GM12878 (cell line): ENCODE measurements at regions not wholly inside any gene's neighbourhood (a gene's known extent, or its start where the extent isn't known, plus 50 kb on each side); places are given as distances from the start of the nearest gene placed in this dataset.
"Not testable (repeated sequence)": the region's sequence is repeated elsewhere in the genome, so short reads cannot be mapped to it uniquely, and the experiment has no call there.

Experiments used
- CBX5 ChIP-seq: sonication (generic); IDR thresholded peaks from 2 replicates; pipeline ENCODE4 v1.6.1; 2016; ENCODE audit warnings: low read depth, moderate library complexity, mild to moderate bottlenecking, inconsistent platforms
- ESRRA ChIP-seq: IDR thresholded peaks from 2 replicates; pipeline ENCODE4 v1.6.1; 2012; ENCODE audit warnings: mild to moderate bottlenecking, low read length, improper control_type of control experiment
- EZH2 ChIP-seq: IDR thresholded peaks from 2 replicates; pipeline ENCODE4 v1.6.1; 2012; ENCODE audit warnings: low read depth, mild to moderate bottlenecking, control low read depth, inconsistent platforms, low read length, borderline replicate concordance; ENCODE audit not compliant: control insufficient read depth
- KDM1A ChIP-seq: fragments of 200-600 bp; sonication (generic); IDR thresholded peaks from 2 replicates; pipeline ENCODE4 v1.6.1; 2016; ENCODE audit warnings: borderline replicate concordance
- MYC ChIP-seq: IDR thresholded peaks from 2 replicates; pipeline ENCODE4 v1.6.1; 2011; ENCODE audit warnings: mild to moderate bottlenecking, low read length, moderate library complexity, inconsistent platforms; ENCODE audit not compliant: insufficient read depth, insufficient replicate concordance, insufficient read length, severe bottlenecking
- POLR2A ChIP-seq: IDR thresholded peaks from 2 replicates; pipeline ENCODE4 v1.6.1; 2011; ENCODE audit warnings: low read depth, mild to moderate bottlenecking, low read length
- YBX1 ChIP-seq: fragments of 450-650 bp; IDR thresholded peaks from 2 replicates; pipeline ENCODE4 v1.6.1; 2016; ENCODE audit warnings: antibody characterized with exemption
- TF ChIP-seq, protein P1 (sequence below): IDR thresholded peaks from 2 replicates; pipeline ENCODE4 v1.6.1; 2011; ENCODE audit warnings: borderline replicate concordance, low read depth, mild to moderate bottlenecking, moderate library complexity, low read length; ENCODE audit not compliant: insufficient read depth, poor library complexity, severe bottlenecking
- TF ChIP-seq, protein P2 (sequence below): fragments of 450-650 bp; IDR thresholded peaks from 2 replicates; pipeline ENCODE4 v1.6.1; 2017; ENCODE audit warnings: mild to moderate bottlenecking
- TF ChIP-seq, protein P3 (sequence below), 3 experiments: IDR thresholded peaks in 2 of 3; conservative IDR thresholded peaks in 1 of 3; 2 replicates each; pipeline ENCODE4 v1.5.1; 2011; ENCODE audit warnings: low read depth in 3 of 3, low read length in 3 of 3, mild to moderate bottlenecking in 3 of 3, control low read depth in 2 of 3, moderate library complexity in 2 of 3, inconsistent platforms in 1 of 3, mixed read lengths in 1 of 3; ENCODE audit not compliant: control insufficient read depth in 2 of 3, insufficient read depth in 1 of 3; ENCODE audit errors: extremely low read depth in 1 of 3
- TF ChIP-seq, protein P4 (sequence below): fragments of 450-650 bp; IDR thresholded peaks from 2 replicates; pipeline ENCODE4 v1.6.1; 2017; ENCODE audit warnings: antibody characterized with exemption, mild to moderate bottlenecking, moderate library complexity
- TF ChIP-seq, protein P5 (sequence below): IDR thresholded peaks from 2 replicates; pipeline ENCODE4 v1.6.1; 2012; ENCODE audit warnings: mild to moderate bottlenecking, low read depth, low read length
- TF ChIP-seq, protein P6 (sequence below): IDR thresholded peaks from 2 replicates; pipeline ENCODE4 v1.6.1; 2012; ENCODE audit warnings: low read depth, low read length, improper control_type of control experiment

DNA sequence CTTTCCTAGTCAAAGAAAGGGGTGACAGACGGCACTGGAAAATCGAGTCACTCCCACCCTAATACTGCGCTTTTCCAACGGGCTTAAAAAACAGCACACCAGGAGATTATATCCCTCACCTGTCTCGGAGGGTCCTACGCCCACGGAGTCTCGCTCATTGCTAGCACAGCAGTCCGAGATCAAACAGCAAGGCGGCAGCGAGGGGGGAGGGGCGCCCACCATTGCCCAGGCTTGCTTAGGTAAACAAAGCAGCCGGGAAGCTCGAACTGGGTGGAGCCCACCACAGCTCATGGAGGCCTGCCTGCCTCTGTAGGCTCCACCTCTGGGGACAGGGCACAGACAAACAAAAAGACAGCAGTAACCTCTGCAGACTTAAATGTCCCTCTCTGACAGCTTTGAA, 280.7 kb downstream of the TFAP2A start:
- TF ChIP-seq, protein P1, sequence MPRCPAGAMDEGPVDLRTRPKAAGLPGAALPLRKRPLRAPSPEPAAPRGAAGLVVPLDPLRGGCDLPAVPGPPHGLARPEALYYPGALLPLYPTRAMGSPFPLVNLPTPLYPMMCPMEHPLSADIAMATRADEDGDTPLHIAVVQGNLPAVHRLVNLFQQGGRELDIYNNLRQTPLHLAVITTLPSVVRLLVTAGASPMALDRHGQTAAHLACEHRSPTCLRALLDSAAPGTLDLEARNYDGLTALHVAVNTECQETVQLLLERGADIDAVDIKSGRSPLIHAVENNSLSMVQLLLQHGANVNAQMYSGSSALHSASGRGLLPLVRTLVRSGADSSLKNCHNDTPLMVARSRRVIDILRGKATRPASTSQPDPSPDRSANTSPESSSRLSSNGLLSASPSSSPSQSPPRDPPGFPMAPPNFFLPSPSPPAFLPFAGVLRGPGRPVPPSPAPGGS = not testable (repeated sequence)
- TF ChIP-seq EZH2, ESRRA, POLR2A, YBX1, CBX5, MYC, KDM1A: not testable (repeated sequence)
- TF ChIP-seq, protein P2, sequence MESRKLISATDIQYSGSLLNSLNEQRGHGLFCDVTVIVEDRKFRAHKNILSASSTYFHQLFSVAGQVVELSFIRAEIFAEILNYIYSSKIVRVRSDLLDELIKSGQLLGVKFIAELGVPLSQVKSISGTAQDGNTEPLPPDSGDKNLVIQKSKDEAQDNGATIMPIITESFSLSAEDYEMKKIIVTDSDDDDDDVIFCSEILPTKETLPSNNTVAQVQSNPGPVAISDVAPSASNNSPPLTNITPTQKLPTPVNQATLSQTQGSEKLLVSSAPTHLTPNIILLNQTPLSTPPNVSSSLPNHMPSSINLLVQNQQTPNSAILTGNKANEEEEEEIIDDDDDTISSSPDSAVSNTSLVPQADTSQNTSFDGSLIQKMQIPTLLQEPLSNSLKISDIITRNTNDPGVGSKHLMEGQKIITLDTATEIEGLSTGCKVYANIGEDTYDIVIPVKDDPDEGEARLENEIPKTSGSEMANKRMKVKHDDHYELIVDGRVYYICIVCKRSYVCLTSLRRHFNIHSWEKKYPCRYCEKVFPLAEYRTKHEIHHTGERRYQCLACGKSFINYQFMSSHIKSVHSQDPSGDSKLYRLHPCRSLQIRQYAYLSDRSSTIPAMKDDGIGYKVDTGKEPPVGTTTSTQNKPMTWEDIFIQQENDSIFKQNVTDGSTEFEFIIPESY = not testable (repeated sequence)
- TF ChIP-seq, protein P3, sequence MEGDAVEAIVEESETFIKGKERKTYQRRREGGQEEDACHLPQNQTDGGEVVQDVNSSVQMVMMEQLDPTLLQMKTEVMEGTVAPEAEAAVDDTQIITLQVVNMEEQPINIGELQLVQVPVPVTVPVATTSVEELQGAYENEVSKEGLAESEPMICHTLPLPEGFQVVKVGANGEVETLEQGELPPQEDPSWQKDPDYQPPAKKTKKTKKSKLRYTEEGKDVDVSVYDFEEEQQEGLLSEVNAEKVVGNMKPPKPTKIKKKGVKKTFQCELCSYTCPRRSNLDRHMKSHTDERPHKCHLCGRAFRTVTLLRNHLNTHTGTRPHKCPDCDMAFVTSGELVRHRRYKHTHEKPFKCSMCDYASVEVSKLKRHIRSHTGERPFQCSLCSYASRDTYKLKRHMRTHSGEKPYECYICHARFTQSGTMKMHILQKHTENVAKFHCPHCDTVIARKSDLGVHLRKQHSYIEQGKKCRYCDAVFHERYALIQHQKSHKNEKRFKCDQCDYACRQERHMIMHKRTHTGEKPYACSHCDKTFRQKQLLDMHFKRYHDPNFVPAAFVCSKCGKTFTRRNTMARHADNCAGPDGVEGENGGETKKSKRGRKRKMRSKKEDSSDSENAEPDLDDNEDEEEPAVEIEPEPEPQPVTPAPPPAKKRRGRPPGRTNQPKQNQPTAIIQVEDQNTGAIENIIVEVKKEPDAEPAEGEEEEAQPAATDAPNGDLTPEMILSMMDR (IDR thresholded peaks at IDR 0.05 in 2 of 3, conservative IDR thresholded peaks at IDR 0.05 in 1 of 3; ENCODE audit: control insufficient read depth in 2 of 3, extremely low read depth in 1 of 3, insufficient read depth in 1 of 3, low read depth in 3 of 3, low read length in 3 of 3) = not testable (repeated sequence)
- TF ChIP-seq, protein P4, sequence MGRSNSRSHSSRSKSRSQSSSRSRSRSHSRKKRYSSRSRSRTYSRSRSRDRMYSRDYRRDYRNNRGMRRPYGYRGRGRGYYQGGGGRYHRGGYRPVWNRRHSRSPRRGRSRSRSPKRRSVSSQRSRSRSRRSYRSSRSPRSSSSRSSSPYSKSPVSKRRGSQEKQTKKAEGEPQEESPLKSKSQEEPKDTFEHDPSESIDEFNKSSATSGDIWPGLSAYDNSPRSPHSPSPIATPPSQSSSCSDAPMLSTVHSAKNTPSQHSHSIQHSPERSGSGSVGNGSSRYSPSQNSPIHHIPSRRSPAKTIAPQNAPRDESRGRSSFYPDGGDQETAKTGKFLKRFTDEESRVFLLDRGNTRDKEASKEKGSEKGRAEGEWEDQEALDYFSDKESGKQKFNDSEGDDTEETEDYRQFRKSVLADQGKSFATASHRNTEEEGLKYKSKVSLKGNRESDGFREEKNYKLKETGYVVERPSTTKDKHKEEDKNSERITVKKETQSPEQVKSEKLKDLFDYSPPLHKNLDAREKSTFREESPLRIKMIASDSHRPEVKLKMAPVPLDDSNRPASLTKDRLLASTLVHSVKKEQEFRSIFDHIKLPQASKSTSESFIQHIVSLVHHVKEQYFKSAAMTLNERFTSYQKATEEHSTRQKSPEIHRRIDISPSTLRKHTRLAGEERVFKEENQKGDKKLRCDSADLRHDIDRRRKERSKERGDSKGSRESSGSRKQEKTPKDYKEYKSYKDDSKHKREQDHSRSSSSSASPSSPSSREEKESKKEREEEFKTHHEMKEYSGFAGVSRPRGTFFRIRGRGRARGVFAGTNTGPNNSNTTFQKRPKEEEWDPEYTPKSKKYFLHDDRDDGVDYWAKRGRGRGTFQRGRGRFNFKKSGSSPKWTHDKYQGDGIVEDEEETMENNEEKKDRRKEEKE = not testable (repeated sequence)
- TF ChIP-seq, protein P5, sequence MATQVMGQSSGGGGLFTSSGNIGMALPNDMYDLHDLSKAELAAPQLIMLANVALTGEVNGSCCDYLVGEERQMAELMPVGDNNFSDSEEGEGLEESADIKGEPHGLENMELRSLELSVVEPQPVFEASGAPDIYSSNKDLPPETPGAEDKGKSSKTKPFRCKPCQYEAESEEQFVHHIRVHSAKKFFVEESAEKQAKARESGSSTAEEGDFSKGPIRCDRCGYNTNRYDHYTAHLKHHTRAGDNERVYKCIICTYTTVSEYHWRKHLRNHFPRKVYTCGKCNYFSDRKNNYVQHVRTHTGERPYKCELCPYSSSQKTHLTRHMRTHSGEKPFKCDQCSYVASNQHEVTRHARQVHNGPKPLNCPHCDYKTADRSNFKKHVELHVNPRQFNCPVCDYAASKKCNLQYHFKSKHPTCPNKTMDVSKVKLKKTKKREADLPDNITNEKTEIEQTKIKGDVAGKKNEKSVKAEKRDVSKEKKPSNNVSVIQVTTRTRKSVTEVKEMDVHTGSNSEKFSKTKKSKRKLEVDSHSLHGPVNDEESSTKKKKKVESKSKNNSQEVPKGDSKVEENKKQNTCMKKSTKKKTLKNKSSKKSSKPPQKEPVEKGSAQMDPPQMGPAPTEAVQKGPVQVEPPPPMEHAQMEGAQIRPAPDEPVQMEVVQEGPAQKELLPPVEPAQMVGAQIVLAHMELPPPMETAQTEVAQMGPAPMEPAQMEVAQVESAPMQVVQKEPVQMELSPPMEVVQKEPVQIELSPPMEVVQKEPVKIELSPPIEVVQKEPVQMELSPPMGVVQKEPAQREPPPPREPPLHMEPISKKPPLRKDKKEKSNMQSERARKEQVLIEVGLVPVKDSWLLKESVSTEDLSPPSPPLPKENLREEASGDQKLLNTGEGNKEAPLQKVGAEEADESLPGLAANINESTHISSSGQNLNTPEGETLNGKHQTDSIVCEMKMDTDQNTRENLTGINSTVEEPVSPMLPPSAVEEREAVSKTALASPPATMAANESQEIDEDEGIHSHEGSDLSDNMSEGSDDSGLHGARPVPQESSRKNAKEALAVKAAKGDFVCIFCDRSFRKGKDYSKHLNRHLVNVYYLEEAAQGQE = not testable (repeated sequence)
- TF ChIP-seq, protein P6, sequence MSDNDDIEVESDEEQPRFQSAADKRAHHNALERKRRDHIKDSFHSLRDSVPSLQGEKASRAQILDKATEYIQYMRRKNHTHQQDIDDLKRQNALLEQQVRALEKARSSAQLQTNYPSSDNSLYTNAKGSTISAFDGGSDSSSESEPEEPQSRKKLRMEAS = not testable (repeated sequence)
